Cardiac muscle cell (in vitro differentiated cells and primary cell): ENCODE measurements at regions not wholly inside any gene's neighbourhood (a gene's known extent, or its start where the extent isn't known, plus 50 kb on each side); places are given as distances from the start of the nearest gene placed in this dataset.
A peak's percentile ranks its signal among the peaks of the same experiment; 100 is the strongest.

Source experiments
- DNase-seq, 2 donors: peaks; one replicate each; pipeline versions ENCODE4 v3.0.0 to v3.0.0-alpha.2; 2010 to 2017; ENCODE audit warnings: low read depth in 1 of 2, low spot score in 1 of 2
- H3K27ac ChIP-seq: fragments of 200-600 bp; sonication (generic); 2 replicates; pipeline ENCODE4 v1.5.1; 2016
- H3K27me3 ChIP-seq: fragments of 200-600 bp; sonication (generic); 2 replicates; pipeline ENCODE4 v1.6.0; 2016; ENCODE audit warnings: control low read depth
- H3K36me3 ChIP-seq: fragments of 200-600 bp; sonication (generic); 2 replicates; pipeline ENCODE4 v1.5.1; 2016; ENCODE audit warnings: control low read depth
- H3K4me1 ChIP-seq: fragments of 200-600 bp; sonication (generic); 2 replicates; pipeline ENCODE4 v1.8.1; 2017; ENCODE audit warnings: low read depth, mild to moderate bottlenecking, mixed run types
- H3K4me3 ChIP-seq: fragments of 200-600 bp; sonication (generic); 2 replicates; pipeline ENCODE4 v1.5.1; 2016; ENCODE audit warnings: mild to moderate bottlenecking
- H3K9me3 ChIP-seq: fragments of 200-600 bp; sonication (generic); 2 replicates; pipeline ENCODE4 v1.5.1; 2017; ENCODE audit warnings: low read depth, mild to moderate bottlenecking, control low read depth
- CTCF ChIP-seq: IDR thresholded peaks from 2 replicates; pipeline ENCODE4 v1.5.1; 2012; ENCODE audit warnings: low read depth, mild to moderate bottlenecking, low read length

- no peak for DNase-seq
- Histone ChIP-seq H3K36me3 (no peaks in the 10 kb centered on the region), H3K9me3 (no peaks in the 10 kb centered on the region), H3K27me3 (no peaks in the 10 kb centered on the region), H3K4me3 (no peak overlapping the region), H3K27ac (no peak overlapping the region), H3K4me1 (peaks cover 8% of the 10 kb centered on the region)
- no peak for TF ChIP-seq CTCF
Observed at GRCh38 chr2:65881592-65881991, 449.2 kb upstream of the SPRED2 start.

GRCh38 chr2:65880436-65880835, 448.0 kb upstream of the SPRED2 start:
- no peak for DNase-seq
- no peaks in the 10 kb centered on the region for H3K9me3 ChIP-seq
- TF ChIP-seq CTCF = no peak
- peaks cover 8% of the 10 kb centered on the region for H3K4me1 ChIP-seq
- no peaks in the 10 kb centered on the region for H3K36me3 ChIP-seq
- no peak overlapping the region for H3K4me3 ChIP-seq
- H3K27me3 ChIP-seq = no peaks in the 10 kb centered on the region
- no peak overlapping the region for H3K27ac ChIP-seq

- Histone ChIP-seq H3K4me3 (no peak overlapping the region), H3K9me3 (no peaks in the 10 kb centered on the region), H3K27ac (peak overlapping the region; percentile 24), H3K36me3 (no peaks in the 10 kb centered on the region), H3K27me3 (no peaks in the 10 kb centered on the region), H3K4me1 (peaks cover 13% of the 10 kb centered on the region)
- DNase-seq = peak in 1 of 2 donors; percentile 39
- no peak for TF ChIP-seq CTCF
Observed at GRCh38 chr2:65878011-65878340, 445.6 kb upstream of the SPRED2 start.

GRCh38 chr2:65877331-65878010, 445.1 kb upstream of the SPRED2 start:
- no peaks in the 10 kb centered on the region for H3K36me3 ChIP-seq
- H3K4me3 ChIP-seq = no peak overlapping the region
- peak overlapping the region; percentile 24 for H3K27ac ChIP-seq
- H3K4me1 ChIP-seq = peaks cover 13% of the 10 kb centered on the region
- no peaks in the 10 kb centered on the region for H3K27me3 ChIP-seq
- H3K9me3 ChIP-seq = no peaks in the 10 kb centered on the region
- DNase-seq = no peak
- TF ChIP-seq CTCF = no peak

GRCh38 chr2:65876114-65876513, 443.7 kb upstream of the SPRED2 start:
- Histone ChIP-seq H3K27me3 (no peaks in the 10 kb centered on the region), H3K4me3 (no peak overlapping the region), H3K27ac (no peak overlapping the region), H3K4me1 (peaks cover 13% of the 10 kb centered on the region), H3K9me3 (no peaks in the 10 kb centered on the region), H3K36me3 (no peaks in the 10 kb centered on the region)
- DNase-seq = no peak
- no peak for TF ChIP-seq CTCF

- no peak for TF ChIP-seq CTCF
- Histone ChIP-seq H3K4me1 (peaks cover 6% of the 10 kb centered on the region), H3K27ac (no peak overlapping the region), H3K9me3 (no peaks in the 10 kb centered on the region), H3K27me3 (no peaks in the 10 kb centered on the region), H3K36me3 (no peaks in the 10 kb centered on the region), H3K4me3 (no peak overlapping the region)
- no peak for DNase-seq
Observed at GRCh38 chr2:65870826-65871225, 438.4 kb upstream of the SPRED2 start.
